Sciatic nerve (tissue), 2 donors: ENCODE measurements at regions not wholly inside any gene's neighbourhood (a gene's known extent, or its start where the extent isn't known, plus 50 kb on each side); places are given as distances from the start of the nearest gene placed in this dataset.
"Not testable (repeated sequence)": the region's sequence is repeated elsewhere in the genome, so short reads cannot be mapped to it uniquely, and the experiment has no call there.

Experiments
- ATAC-seq: fragments of 200-7000 bp; cut with Tn5 transposase; one replicate; pipeline ENCODE4 v1.9.1; 2020; ENCODE audit warnings: mild to moderate bottlenecking, moderate library complexity
- DNase-seq: peaks from one replicate; pipeline ENCODE4 v3.0.0-alpha.2; 2020; ENCODE audit warnings: low spot score
- intact Hi-C: fragments of 100-400 bp; cut with DNase I; formaldehyde crosslinking; loops from one replicate; pipeline ENCODE4 v1.14.2; 2022
- donor health status: DM: no; HTN: no; CAD: no.
- donor health status: DM: no; HTN: no; CAD: no.

DNA sequence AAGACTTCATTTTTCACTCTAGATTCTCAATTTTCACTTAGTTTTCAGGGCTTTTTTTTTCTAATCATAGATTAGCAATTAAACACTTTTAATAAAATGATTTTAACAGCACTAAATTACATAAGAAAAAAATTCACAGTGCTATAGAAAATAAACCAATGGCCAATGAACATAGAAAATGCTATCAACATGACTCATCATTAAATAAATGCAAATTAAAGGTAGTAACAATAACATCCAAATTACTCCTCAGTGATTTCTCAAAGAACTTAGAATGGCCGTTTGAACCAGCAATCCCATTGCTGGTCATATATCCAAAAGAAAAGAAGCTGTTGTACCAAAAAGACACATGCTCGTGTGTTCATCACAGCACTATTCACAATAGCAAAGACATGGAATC, 1058.9 kb downstream of the UQCRFS1 start:
- no peak for ATAC-seq
- intact Hi-C loops: no loop called here
- no peak for DNase-seq

DNA sequence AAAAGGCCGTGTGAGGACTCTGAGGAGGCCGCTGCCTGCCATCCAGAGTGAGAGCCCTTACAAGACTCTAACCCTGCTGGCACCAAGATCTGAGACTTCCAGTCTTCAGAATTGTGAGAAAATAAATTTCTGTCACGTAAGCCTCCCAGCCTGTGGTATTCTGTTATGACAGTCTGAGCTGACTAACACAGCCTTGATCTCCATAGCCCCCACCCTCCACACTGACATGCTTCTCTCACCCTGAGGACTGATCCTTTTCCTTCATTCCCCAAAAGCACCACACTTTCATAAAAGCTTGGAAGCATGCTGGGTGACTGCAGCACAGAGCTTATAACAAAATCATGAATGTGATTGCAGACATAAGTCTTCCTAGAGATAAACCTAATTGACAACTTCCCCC, 1059.8 kb downstream of the UQCRFS1 start:
- ATAC-seq: no peak
- intact Hi-C loops: no loop called here
- no peak for DNase-seq

DNA sequence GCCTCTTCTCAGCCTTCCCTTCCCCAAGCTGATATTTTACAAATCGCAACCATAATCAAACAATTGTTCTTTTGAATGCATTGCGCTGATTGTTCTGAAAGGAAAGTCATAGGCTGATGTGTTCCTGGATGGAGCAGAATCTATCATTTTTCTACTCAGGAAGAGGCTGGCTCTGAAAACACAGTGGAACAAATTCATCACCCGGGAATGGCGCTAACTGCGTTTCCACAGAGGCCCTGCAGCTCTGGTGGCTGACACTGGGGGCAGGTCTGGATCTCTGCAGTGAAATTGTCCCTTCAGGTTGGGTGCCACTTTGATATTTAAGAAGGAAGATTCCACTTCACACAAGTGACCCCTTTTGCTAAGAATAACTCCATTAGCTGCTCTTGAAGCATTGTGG, 1060.8 kb downstream of the UQCRFS1 start:
- intact Hi-C loops: no loop called here
- ATAC-seq: no peak

DNA sequence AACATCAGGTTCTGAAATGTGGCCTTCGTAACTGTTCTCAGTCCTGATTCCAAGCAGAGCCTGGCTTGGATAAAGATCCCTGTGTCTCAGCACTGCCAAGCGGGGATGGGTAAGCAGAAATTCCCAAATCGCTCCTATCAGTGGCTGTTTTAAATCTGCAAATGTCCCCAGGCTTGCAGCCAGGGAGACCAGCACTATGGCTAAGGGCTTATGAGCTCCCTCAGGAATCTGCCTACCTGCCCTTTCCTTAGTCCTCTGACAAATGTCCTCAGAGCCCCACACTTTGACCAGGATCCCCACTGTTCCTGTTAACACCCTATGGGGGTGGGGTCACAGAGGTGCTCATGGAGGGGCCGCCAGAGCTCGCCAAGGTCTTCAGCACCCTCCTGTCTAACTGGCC, 1062.8 kb downstream of the UQCRFS1 start:
- DNase-seq (no peak), ATAC-seq (no peak)
- intact Hi-C loops: no loop called here

More for the DNA sequence above, 1060.8 kb downstream of the UQCRFS1 start:
- no peak for DNase-seq

DNA sequence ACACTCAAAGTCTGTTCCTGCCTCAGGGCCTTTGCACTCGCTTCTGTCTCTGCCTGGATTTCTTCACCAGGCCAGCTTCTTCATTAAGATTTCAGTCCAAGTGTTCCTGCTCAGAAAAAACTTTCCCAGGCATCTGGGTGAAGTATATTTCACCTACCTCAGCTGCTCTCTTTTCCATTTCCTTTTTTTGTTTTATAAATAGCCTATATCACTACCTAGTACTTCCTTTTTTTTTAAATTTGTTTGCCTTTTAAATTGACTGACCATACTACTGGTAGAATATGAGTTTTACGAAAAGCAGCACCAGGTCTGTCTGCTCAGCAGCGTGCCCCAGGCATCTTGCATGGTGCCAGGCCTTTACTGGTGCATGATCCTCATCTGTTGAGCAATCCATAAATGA, 1064.4 kb downstream of the UQCRFS1 start:
- ATAC-seq: no peak
- DNase-seq: no peak
- intact Hi-C loops: no loop called here

DNA sequence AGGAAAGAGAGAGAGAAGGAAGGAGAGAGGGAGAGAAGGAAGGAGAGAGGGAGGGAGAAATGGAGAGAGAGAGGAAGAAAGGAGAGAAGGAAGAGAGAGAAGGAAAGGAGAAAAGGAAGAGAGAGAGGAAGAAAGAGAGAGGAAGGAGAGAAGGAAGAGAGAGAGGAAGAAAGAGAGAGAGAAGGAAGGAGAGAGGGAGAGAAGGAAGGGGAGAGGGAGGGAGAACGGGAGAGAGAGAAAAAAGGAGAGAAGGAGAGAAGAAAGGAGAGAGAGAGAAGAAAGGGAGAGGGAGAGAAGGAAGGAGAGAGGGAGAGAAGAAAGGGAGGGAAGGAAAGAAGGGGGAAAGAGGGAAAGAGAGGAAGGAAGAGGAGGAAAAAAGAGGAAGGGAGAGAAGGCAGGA, 1070.7 kb downstream of the UQCRFS1 start:
- intact Hi-C loops: no loop called here
- DNase-seq: no peak
- ATAC-seq: no peak

DNA sequence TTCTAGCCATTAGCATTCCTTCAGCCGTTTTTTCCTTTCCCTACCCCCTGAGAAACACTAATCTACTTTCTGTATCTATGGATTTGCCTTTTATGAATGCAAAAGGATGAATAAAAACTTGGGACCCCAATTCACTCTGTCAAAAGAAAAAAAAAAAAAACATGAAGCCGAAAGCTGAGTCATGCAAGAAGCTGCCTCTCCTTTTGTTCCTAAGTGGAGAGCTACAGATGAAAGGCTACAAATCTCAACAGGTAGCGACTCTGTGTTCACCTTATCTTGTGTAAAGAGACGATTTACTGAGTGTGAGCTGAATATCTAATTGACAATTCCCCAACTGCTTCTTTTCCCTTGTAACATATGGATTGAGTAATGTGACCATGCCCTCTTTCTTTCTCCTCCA, 1072.8 kb downstream of the UQCRFS1 start:
- ATAC-seq: no peak

DNA sequence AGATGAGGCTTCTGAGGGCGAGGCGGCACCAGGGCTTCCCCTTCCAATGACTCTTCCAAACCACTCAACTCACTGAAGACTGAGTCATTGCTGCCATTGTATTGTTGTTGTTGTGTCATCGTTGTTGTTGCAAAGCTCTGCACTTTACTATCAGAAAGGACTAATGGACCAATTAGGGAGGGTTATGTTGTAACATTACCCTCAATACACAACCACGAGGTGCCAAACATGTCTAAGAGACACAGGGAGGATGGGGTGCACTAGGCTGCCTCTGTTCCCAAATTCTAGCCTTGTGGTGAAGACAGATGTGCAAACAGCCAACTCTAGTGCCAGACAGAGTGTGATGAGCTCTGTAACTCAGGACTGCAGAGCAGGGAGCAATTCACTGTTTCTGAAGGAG, 1075.2 kb downstream of the UQCRFS1 start:
- no peak for ATAC-seq
- intact Hi-C loops: no loop called here
- no peak for DNase-seq

More for the DNA sequence above, 1072.8 kb downstream of the UQCRFS1 start:
- no peak for DNase-seq
- intact Hi-C loops: no loop called here

DNA sequence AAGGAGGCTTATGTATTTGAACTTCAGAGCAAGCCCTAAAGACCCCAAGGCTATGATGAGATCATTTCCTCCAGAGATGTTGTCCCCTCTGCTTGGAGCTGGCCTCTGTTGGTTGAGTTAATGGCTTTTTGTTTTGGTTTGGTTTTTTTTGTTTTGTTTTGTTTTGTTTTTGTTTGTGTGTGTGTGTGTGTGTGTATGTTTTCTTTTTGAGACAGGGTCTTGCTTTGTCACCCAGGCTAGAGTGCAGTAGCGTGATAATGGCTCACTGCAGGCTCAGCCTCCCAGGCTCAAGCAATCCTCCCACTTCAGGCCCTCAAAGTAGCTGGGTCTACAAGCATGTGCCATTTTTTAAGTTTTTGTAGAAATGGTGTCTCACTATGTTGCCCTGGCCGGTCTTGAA, 1076.2 kb downstream of the UQCRFS1 start:
- no peak for ATAC-seq
- intact Hi-C loops: no loop called here

DNA sequence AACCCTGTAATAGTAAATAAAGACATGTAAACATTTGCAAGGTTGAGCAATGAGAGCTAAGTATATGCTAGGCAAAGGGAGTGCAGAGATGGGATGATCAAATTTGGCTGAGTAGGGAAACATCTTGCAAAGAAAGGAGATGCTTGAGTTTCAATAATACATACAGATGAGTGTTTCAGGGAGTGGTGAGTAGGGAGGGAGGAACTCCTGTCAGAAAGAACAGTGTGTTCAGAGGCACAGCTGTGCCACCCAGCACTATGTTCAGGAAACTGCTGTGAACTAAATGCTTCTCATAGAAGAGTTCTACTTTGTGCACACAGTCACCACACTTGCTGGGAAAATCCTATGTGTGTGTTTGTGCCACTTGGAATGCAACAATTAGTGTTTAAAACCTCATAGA, 1077.1 kb downstream of the UQCRFS1 start:
- DNase-seq (no peak), ATAC-seq (no peak)
- intact Hi-C loops: no loop called here

More for the DNA sequence above, 1076.2 kb downstream of the UQCRFS1 start:
- no peak for DNase-seq

DNA sequence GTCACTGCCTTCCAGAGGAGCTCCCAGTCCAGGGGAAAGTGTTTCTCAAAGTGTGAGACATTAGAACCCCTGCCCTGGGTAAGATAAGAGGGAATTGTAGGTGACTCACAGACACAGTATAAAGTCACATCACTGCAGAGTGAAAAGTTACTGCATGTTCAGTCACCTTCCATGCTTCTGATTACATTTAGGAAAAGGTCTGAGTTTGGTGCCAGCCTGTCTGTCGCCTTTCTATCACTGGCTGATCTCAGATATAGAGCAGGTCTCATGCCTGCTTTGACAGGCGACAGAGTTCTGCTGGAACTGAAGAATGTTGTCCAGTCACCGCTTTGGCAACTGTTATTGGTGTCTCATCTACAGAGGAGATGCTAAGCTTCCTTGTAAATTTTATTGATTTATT, 1078.6 kb downstream of the UQCRFS1 start:
- ATAC-seq (no peak), DNase-seq (no peak)
- intact Hi-C loops: no loop called here

DNA sequence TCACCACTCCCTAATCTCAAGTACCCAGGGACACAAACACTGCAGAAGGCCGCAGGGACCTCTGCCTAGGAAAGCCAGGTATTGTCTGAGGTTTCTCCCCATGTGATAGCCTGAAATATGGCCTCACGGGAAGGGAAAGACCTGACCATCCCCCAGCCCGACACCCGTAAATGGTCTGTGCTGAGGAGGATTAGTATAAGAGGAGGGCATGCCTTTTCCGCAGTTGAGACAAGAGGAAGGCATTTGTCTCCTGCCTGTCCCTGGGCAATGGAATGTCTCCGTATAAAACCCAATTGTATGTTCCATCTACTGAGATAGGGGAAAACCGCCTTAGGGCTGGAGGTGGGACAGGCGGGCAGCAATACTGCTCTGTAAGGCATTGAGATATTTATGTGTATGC, 1082.1 kb downstream of the UQCRFS1 start:
- DNase-seq, intact Hi-C loops, ATAC-seq: not testable (repeated sequence)

DNA sequence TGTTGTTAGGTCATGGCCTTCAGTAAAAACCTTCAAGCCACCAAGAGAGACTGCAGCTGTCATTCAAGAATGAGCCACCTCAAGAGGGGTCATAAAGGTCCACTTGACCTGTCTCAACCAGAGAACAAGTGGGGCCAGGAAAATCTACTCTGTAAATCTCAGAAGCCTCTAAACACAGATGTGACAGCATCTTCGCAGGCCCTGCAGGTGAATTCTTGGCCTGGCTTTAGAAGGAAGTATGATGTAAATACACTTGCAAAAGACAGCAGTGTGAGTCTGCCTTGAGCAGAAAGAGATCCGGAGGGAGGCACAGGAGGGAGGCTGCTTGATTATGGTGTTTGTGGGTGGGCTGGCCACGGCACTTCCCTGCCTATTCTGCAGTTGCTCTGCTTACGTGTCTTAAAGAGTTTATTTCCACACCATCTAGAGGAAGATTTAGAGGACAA, 1082.9 kb downstream of the UQCRFS1 start:
- no peak for ATAC-seq
- DNase-seq: no peak
- intact Hi-C loops: no loop called here

DNA sequence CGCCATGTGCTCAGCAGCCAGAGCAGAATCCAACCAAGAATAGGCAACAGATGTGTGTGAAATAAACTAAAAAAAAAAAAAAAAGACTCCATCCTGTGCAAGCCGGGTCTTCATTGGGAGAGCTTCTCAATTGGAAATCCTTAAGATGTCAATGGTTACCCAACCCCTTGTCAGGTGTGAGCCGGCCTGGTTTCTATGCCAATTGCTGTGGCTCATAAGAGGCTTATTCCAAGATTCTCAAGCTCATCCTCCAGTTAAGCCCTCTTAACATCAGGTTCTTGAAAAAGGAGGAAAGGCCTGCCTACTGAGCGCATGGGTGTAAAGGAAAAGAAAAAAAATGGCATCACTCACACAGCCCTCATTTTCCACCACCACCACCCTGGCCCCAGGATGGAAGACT, 1084.6 kb downstream of the UQCRFS1 start:
- no peak for ATAC-seq
- intact Hi-C loops: no loop called here
- no peak for DNase-seq

DNA sequence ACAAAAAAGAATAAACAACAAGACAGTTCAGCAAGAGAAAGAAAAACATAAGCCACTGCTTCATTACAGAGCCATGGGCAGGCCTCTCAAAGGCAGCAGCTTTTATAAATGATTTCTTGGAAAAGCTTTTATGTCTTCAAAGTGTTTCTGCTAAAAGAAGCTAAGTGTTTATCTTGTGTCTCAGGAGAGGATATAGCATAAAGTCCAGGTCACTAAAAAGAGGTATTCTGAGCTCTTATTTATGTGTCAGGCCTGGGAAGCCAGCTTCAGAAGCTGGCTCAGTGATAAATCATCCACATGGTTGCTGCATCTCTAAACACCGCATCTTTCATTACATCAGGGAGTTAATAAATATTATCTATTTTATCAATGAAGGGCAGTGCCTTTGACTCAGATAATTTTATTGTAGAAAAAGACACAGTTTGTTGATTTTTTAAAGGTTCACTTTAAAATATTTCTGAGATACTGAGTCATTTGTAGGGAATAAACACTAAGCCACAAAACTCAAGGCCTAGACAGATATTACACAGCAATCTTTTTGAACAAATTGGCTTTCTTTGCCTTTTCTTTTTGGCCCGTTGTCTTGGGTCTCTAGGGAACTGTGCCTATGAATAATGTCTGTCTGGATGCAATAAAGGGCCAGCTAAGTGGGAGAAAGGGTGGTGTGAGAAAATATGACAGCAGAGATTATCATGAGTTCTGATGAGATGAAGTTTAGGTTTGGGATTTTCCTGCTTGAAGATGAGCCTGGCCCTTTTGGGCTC, 1086.6 kb downstream of the UQCRFS1 start:
- no peak for ATAC-seq
- no peak for DNase-seq
- intact Hi-C loops: no loop called here

DNA sequence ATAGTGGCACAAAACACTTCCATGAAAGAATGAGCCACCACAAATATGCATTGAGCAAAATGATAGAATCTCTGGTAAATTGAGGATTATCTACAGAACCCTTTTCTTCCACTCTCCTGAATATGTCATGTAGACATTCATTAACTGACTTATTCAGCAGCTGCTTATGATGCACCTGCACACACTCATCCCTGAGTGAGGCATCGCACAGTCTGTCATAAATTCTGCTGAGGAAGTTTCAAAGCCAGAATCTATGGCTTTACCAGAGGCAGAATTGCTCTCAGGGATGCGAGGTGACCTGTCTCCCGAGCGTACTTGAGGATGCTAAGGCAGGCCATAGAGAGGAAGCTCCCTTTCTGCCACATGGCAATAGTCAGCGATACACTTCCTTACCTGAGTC, 1090.2 kb downstream of the UQCRFS1 start:
- ATAC-seq (no peak), DNase-seq (no peak)
- intact Hi-C loops: no loop called here

DNA sequence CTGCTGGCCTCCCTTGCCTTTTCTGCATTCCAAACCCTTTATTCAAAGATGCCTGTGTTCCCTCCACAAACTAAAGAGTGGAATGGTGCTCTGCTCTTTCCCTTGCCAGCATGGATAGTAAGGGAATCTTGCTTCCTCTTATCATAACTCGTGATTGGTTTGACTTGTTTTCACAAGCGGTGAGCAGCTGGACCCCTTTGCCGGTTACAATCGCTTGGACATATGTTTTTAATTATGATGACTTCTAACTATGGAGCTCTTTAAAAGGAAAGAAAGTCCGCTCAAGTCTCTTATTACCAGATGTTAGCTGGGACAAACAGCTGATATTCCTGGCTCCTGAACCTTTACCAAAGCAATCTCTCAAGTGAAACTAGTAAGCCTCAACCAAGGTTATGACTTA, 1094.7 kb downstream of the UQCRFS1 start:
- intact Hi-C loops: no loop called here
- ATAC-seq (no peak), DNase-seq (no peak)

DNA sequence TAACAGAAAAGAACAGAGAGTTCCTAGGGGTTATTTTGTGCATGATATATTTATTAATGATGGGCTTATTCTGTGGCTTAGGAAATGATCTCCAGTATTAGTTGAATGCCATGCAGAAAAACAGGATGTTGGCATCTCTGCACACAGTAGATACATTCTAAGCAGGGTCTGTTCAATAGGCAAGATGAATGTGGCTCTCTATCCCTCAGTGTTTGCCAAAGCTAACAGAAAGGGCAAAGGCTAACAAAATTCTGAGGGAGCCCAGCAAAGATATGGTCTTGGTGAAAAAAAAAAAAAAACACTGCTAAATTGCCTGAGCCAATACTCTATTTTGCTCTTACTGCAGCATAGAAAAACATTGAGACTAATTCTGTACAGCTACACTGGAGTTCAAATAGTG, 1095.8 kb downstream of the UQCRFS1 start:
- DNase-seq (no peak), ATAC-seq (no peak)

DNA sequence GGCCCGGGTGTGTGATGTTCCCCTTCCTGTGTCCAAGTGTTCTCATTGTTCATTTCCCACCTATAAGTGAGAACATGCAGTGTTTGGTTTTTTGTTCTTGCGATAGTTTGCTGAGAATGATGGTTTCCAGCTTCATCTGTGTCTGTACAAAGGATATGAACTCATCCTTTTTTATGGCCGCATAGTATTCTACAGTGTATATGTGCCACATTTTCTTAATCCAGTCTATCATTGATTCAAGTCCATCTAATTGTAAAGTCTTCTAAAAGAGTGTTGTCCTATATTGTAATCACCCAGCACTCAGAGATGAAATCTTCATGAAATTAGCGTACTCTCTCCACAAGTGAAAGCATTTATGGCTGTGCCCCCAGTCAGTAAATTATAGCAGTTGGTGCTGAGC, 1096.6 kb downstream of the UQCRFS1 start:
- DNase-seq, intact Hi-C loops, ATAC-seq: not testable (repeated sequence)

More for the DNA sequence above, 1095.8 kb downstream of the UQCRFS1 start:
- intact Hi-C loops: no loop called here

DNA sequence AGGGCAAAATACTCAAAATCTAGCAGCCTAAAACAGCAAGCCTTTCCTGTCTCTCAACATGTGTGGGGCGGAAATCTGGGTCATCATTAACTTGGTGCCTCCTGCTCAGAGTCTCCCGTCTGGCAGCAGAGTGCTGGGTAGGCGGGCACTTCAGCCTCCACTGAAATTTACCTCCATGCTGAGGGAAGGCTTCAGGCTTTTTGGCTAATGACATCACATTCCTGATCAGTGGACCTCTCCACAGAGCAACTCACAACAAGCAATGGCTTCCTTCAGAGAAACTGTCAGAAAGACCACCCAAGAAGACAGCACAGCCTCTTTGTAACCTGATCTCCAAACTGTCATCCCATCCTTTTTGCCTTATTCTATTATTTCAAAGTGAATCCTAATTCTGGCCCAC, 1109.0 kb downstream of the UQCRFS1 start:
- intact Hi-C loops: no loop called here
- ATAC-seq: no peak
- DNase-seq: no peak

DNA sequence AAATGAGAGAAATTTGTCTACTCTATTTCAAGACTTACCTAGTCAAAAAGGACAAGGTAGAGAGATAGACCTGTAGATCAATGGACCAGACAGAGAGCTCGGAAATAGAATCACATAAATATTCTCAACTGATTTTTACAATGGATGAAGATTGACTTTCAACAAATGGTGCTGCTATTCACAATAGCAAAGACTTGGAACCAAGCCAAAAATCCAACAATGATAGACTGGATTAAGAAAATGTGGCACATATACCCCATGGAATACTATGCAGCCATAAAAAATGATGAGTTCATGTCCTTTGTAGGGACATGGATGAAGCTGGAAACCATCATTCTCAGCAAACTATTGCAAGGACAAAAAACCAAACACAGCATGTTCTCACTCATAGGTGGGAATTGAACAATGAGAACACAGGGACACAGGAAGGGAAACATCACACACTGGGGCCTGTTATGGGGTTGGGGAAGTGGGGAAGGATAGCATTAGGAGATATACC, 1128.2 kb downstream of the UQCRFS1 start:
- DNase-seq, intact Hi-C loops, ATAC-seq: not testable (repeated sequence)
